HG02588 (cell line): ENCODE measurements at regions not wholly inside any gene's neighbourhood (a gene's known extent, or its start where the extent isn't known, plus 50 kb on each side); places are given as distances from the start of the nearest gene placed in this dataset.

Experiments
- ATAC-seq: cut with Tn5 transposase; IDR thresholded peaks from one replicate; pipeline ENCODE4 v1.9.1; 2021; ENCODE audit warnings: mild to moderate bottlenecking, moderate library complexity; ENCODE audit not compliant: unreplicated experiment

DNA sequence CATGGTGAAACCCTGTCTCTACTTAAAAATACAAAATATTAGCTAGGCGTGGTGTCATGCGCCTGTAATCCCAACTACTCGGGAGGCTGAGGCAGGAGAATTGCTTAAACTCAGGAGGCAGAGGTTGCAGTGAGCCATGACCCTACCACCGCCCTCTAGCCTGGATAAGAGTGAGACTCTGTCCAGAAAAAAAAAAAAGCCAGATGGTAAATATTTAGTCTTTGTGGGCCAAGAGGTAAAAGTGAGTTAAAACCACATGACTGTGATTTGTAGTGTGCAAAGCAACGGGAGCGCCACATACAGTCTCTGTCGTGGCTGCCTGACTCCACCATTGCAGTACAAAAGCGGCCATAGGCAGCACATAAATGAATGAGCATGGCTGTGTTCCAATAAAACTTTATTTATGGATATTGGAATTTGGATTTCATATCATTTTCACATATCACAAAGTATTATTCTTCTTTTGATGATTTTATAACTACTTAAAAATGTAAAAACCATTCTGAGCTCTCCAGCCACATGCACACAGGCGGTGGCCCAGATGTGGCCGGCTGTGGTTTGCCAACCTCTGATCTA lies 51.8 kb upstream of the CASZ1 start:
- no peak for ATAC-seq

DNA sequence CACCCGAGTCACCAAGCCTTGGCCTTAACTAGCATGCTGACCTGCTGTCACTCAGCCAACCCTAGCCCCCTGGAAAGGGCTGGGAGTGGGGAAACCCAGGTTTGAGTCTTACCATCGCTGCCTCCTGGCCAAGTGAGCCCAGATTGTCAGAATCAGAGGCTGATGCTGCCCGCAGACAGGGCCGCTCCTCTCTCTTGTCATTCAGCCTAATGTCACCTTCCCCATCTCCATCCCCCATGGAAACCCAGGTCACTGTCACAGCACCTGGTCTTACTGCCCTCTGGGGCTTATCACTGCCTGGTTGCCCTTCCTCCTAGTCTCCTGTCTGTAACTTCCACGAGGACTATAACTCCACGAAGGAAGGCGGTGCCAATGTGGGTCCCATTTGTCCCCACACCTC lies 53.6 kb upstream of the CASZ1 start:
- no peak for ATAC-seq

DNA sequence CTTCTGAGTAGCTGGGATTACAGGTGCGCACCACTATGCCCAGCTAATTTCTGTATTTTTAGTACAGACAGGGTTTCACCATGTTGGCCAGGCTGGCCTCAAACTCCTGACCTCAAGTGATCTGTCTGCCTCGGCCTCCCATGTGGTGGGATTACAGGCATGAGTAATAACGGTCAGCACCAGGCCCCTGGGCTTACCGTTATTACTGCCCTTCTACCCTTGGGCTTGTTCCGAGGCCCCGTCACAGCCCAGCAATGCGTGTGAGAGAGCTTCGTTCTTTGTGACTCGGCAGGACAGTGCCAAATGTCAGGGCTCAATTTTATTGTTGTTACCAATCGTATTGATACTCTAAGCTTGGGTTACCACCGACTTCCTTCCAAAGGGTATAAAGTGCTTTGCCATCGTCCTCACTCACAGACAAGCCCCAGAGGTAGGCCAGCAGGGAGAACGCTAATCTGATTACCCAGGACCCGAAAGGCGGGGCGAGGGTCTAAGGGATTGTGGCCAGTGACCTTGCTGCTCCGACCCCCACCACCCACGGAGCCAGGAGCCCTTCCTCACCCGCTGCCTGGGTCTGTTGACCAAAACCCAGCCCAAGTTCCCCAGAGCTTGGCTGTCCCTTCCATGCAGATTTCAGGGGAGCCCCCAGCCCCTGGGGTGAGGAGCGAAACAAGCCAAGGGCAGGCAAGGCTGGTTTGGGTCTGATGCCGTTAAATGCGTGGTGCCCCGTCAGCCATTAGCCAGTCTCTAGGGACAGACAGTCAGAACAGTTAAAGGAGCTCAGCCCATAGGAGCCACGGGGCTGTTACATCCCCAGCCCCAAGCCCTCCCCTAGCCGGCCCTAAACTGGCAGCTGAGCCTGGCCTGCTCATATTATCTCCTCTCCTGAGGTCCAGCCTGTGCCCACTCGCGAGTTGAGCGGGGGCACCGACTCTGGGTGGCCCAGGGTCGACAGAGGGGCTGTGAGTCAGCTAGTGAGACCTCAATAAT lies 54.9 kb upstream of the CASZ1 start:
- ATAC-seq: no peak

DNA sequence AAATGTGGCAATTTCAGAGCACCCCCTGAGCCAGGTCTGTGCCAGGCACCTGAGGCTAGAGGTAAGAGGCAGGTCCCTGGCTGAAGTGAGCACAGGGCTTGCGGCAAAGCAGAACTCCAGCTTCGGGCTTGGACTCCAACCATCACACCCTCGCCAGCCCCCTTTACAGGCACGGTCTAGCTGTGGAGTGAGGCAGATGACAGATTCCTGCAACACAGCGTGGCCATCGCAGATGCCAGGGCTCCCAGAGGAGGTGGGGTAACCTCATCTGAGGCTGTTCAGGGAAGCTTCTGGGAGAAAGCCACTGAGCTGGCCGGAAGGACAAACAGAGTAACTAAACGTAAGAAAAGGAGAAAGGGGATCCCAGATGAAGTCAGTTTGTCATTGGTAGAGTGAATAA lies 55.6 kb upstream of the CASZ1 start:
- ATAC-seq: no peak

DNA sequence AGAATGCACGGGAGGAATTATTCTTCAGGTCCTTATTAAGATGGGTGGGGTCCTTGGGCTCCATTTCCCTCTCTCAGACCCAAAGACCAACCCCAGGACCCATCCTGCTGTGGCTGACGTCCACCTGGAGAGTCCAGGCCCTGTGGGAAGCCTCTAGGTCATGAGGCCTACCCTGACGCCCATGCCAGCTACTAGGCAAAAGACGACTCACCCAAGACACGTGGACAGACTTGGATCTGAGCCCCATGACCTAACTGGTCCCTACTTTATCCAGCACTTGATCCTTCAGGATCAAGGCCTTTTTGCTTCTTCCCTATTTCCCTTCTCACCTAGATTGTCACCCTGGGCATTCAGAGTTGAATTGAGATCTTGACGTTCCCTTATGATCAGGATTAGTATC lies 56.0 kb upstream of the CASZ1 start:
- no peak for ATAC-seq

DNA sequence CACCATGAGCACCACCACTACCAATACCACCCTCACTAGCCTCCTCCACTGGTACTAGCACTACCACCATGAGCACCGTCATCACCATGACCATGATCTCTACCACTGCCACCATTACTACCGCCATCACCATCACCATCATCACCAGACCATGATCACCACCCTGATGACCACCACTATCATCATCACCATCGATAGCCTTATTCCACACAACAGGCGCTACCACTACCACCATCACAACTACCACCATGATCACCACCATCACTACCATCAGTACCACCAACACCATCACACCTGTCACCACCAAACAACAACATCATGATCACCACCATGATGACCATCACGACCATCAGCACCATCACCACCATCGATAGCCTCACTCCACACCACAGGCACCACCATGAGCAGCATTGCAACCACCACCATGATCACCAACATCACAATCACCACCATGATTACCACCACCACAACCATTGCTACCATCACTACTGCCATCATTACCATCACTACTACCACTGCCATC lies 56.6 kb upstream of the CASZ1 start:
- no peak for ATAC-seq

DNA sequence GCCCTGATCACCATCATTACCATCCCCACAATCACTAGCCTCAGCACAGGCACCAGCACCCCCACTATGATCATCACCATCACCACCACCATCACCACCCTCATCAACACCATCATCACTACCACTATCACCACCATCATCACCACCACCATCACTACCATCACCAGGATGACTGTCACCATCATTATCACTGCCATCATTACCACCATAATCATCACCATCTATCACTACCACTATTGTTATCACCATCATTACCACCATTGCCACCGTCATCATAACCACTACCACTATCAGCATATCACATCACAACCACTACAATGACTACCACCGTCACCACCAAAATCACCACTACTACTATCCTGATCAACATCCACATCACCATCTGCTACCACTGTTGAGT lies 57.3 kb upstream of the CASZ1 start:
- ATAC-seq: no peak

DNA sequence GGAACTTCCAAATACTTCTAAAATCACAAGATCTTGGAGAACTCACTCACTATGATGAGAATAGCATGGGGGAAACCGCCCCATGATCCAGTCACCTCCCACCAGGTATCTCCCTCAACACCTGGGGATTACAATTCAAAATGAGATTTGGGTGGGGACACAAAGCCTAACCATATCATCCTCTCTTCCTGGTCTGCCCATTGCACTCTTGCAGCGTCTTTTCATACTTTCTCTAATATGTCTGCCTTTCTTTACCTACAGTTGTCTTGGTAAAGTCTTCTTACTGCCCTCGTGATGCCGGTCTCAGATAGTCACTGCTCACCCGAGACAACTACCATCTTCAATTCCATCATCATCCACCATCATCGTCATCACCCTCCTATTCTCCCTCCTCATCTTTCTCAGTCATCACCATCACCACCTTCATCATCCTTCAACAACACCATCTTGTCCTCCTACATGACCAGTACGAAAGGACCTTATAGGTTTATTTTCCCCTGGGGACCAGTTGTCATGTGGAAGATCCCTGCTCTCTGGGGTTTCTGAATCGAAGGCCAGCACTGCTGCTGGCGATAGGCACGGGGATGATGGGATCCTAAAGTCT lies 58.5 kb upstream of the CASZ1 start:
- ATAC-seq: no peak

DNA sequence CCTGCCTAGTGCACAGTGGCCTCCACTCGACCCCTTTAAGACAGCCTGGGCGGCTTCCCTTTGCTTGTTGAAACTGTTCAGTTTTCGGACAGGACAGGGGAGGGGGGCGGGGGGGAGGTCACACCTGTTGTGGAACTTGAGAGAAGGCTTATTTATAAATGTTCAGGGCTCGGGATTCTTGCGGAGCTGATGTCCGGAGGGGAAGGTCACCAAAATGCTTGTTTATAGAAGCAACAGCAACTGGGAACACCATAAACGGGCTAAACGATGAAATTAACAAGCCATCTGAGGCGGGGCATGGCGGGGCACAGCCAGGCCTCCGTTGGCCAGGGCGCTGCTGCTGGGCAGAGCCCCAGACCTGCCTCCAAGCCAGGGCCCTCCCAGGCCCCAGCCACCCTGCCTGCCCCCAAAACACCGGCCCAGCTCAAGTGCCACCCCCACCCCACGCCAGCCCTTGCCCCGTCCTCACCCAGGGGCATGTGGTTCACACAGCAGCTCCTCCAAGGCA lies 59.8 kb upstream of the CASZ1 start:
- no peak for ATAC-seq

DNA sequence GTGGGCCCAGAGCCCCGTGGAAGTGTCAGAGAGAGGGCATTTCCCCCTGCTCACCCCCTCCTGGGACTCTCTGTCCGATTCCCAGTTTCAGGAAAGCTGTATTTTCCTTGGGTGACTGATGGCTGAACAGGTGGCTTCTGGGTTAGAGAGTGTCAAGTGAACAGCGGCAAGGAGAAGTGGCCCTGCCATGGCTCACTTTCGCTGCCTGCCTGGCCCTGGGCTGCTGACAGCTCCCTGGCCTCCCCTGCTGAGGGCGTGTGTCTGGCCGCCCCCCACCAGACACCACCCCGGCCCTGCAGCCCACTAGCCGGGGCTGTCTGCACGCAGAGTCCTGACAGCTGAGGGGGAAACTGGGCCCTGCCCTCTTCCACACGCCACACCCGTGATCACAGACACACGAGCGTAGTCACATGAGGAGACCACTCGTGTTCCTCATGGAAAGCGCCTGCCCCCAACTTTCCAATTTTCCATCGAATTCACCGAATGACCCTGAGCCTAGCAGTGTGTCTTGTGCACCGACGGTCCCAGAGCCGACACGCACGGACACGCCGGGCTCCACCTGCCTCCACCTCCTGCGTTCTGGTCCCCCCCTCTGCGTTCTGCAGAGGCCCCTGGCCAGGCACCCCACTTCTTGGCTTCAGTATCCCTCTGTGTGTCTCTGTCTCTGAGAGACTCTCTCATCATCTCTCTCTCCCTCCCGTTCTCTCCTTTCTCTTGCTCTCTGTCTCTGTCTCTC lies 60.6 kb upstream of the CASZ1 start:
- ATAC-seq: no peak

DNA sequence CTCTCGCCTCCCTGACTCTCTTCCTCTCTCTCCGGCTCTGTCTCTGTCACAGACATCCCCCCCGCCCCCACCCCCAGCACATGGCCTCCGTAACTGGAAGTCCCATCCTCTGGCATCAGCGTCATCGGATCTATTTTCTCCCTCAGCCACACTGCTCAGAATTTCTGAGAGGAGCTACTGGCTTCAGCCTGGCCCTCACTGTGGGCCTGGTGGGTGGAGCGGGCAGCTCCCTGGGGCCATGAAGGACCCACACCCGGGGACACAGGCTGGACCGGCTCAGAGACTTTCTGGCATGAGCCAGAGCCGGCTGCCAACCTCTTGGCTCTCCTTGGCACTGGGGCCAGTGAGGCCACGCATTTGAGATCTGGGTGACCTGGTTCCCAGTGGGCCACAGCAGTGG lies 61.2 kb upstream of the CASZ1 start:
- no peak for ATAC-seq

DNA sequence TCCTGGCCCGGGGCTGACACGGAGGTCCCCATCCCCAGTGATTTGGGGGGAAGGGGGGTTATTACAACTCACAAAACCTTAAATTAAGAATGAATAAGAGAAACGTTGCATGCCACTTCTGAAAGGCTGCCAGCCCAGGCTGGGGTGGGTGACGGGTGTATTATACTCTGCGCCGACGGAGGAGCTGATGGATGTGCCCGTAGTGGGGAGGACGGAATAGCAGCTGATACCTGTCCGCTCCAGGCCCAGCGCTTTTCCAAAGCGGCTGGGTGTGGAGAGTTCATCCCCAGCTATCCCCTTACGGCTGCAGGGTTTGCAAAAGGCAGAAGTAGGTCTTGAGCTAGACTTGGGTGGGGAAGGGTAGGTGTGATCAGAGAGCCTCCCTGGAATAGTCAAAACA lies 63.8 kb upstream of the CASZ1 start:
- no peak for ATAC-seq

DNA sequence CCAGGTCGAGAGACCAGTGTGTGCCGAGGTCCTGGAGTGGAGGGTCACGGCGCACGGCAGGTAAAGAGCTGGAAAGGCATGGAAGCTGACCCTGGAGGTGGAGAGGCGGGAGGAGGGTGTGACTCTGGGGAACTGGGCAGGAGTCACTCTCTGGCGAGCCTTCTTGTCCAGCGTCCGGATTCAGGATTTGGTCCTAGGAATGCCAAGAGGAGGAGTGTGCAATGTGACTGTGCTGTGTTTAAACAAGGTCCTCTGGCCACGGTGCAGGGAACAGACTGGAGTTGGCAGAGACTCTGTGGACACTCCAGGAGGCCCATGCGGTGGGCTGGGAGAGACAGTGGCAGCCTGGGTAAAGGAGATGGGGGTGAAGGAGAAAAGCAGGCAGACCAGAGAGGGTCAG lies 64.2 kb upstream of the CASZ1 start:
- ATAC-seq: no peak

DNA sequence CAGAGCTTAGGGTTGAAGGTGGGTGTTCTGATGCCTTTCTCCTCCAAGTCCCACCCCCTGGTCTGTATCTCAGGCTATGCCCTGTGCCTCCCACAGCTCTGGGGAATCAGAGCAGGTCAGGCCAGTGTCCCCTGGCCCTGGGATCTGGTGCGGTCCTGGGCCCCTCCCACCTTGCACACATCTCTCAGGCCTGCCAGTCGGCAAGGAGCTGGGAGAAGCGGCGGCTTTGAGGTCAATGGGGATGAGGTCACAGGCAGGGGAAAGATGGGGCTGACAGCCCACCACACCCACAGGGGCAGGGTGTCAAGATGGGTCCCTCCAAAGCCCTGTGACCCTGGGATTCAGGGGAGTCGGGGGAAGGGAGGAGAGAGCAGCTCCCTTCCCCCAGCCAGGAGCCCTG lies 65.4 kb upstream of the CASZ1 start:
- no peak for ATAC-seq

DNA sequence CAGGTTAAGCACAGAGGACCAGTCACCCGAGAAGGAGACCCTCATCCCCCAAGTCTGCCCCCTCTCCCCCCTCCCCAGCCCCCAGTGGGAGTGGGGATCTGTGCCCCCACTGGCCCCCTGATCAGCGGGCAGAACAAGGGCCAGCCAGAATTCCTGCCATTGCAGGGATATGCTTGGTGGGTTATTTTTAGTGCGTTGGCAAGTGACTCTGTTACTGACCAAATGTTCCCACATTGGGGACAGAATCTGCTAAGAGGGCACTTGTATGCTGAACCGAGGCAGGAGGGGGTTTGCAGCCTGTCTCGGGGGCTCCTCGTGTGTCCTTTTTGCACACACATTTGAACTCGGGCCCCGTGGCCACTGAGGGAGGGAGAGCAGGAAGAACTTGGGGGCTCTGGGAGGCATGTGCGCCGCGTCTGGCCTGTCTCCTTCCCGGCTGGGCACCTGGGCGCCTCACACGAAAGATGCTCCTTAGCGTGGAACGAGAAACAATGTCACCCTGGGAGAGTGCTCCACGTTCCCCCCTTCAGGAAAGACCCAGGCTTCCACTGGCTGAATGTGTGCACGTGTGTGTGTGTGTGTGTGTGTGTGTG lies 66.4 kb upstream of the CASZ1 start:
- ATAC-seq: no peak

DNA sequence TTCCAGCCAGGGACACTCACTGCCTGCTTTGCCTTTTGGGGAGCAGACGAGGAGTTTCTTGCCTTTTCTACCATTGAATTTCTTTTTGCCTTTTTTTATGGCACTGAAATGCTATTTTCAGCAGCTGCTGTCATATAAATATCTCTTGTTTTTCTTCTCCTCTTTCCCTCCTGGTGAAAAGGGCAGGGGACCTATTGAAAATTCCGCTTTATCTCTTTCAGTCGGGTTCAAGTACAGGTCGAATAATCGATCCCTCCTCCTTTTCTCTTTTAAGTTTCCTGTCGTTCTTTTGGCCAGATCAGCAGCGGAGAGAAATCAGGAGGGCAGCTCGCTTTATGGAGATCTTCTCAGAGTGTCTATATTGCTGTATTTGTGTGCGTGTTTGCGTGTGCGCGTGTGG lies 67.4 kb upstream of the CASZ1 start:
- no peak for ATAC-seq

DNA sequence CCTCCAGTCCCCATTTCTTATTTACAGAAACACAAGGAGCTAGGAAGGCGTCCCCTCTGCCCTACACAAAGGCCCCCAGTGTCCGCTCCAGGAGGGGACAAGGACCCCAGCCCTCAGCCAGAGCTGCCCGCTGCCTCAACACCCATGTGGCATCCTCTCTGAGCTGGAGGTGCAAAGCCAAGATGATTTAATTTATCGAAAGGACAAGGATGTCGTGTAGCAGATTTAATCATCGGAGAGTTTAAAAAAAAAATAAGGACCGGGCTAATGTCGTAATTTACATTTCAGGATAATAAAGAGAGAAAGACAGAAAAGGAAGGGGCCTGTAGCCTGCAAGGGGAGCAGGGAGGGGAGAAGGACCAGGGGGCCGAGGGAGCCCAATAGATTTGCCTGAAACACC lies 68.3 kb upstream of the CASZ1 start:
- ATAC-seq: no peak

DNA sequence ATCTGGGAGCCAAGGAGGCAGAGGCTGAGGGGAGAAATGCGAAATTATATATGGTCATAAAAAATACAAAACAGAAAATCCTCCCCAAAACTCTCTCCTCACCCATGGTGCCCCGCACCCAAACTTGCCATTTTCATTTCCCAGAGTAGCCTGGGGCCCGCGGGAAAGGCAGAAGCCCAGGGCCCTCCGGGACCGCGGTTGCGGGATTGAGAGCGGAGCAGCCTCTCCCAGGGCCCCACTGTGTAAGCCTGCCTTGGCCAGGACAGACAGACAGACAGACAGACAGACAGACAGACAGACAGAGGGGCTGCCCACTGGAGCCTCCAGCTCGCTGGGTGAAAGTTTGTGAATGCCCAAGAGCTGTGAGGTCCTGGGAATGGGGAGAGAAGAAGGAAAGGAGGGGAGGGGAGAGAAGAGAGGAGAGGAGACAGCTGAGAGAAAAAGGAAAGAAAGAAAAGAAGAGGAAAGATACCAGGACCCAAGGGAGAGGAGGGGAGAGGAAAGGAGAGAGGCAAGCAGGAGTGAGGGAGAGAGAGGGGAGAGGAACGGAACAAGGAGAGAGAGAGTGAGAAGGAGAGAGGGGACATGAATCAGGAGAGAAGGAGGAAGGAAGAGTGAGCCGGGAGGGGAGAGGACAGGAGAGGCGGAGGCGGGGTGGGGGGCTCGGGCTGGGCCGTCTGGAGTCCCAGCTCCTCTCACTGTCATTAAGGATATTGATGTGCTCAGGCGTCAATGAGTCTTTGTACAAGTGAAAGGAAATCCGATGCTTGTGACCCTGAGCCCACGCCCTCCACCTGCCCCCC lies 69.3 kb upstream of the CASZ1 start:
- no peak for ATAC-seq

DNA sequence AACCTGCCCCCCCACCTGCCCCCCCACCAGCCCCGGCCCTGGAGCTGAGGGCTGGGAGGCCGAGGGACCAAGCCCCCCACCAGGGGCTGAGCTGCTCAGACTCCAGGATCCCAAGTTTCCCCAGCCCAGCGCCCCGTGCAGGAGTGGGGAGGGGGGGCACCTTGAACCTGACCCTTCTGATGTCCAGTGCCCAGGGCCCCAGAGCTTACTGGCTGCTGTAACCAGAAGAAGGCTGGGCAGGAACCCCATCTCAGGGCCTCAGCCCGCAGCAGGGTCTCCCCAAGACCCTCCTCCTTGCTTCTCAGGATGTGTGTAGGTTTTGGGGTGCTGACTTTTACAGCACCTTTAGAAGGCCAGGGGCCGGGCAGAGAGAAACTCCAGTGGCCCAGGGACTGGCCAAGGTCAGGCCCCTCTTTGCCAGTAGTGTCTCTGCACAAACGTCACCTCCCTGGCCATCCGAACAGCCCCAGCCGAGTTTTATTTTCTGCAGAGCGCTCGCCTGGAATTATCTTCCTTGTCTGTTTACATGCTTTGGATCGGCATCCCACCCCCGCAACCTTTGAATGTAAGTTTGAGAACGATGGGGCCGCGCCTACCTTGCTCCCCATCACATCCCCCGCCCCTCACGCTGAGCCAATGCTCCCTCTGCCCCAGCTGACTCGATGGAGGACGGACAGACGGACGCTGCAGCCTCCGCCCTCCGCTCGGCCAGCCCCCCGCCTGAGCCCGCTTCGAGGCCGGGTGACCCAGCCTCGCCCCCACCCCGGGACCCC lies 70.1 kb upstream of the CASZ1 start:
- no peak for ATAC-seq
